ENCODE measurements at regions not wholly inside any gene's neighbourhood (a gene's known extent, or its start where the extent isn't known, plus 50 kb on each side); places are given as distances from the start of the nearest gene placed in this dataset.

DNA sequence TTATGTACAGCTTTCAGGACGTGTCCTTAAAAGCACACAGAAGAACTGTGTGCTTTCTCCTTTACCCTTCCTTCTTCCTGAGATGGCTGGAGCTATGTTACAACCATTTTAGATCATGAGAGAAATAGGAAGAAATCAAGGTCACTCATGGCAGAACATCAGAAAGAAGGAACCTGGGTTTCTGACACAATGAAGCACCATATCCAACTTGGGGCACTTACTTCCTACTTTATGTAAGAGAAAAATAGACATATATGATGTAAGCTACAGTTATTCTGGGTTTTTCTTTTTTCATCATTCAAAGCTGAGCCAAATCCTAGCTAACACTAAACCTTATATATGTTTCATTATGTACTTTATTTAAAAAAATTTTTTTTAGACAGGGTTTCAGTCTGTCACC is 79.5 kb downstream of the FAM161A start:
- DNase-seq = no peak
- TF ChIP-seq POLR2A (IDR thresholded peaks at IDR 0.05; ENCODE audit: low read length) (no peak), GATA1 (IDR thresholded peaks at IDR 0.05; ENCODE audit: low read depth, low read length) (no peak)

DNA sequence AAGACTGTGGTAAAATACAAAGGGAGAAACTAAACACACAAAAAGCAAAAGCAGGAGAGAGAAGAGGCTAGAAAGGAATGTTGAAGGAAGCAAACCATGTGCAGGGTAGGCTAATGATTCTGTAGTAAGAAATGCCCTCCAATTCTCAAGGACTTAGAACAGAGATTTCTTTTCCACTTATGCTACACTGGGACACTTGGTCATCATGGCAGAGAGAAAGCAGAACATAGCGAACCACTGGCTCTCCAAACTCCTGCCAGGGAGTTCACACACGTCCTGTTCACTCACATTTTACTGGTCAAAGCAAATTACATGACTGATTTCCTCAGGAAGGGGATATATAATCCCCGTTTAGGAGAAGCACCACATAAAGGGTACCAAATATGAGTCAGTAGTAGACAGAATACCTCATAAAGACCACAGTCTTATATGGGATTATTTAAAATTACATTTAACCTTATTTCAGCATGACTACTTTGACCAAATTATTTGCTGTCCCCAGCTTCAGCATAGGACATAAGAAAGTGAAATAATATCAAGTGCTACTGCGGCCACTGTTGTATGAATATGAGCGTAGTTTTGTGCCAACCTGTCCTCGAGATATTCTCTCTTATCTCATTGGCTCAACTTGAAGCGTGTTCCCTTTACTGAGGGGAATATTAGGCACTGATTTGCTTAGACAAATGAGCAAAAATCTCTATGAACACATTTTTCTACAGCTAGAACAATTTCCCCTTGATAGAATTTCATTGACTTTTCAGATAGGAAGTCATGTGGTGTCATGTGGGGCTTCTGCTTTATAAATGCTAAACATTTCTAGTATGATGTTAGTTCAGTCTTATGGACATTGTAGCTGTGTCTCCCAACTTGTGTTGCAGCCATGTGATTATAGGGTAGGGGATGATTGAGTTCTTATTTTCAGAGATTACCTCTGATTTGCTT is 81.7 kb downstream of the FAM161A start:
- TF ChIP-seq POLR2A (IDR thresholded peaks at IDR 0.05; ENCODE audit: low read length) (no peak), GATA1 (IDR thresholded peaks at IDR 0.05; ENCODE audit: low read depth, low read length) (no peak)
- DNase-seq = no peak

DNA sequence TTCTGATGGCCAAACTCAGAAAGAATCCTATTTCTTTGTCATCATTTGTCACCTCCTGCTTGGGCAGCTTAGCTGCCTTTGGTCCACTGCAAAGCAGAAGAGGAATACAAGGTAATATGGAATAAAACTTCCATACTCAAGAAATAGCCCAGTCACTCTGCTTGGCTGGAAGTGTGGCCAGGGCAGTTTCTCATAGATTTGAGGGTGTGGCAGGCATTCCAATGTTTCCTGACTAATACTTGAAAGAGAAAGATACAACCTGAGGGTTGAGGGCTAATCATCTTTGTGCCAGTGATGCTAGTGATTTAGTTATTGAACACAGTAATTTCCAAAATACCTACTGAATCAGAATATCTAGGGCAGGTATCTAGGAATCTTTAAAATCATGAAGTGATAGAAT is 83.1 kb downstream of the FAM161A start:
- TF ChIP-seq POLR2A (IDR thresholded peaks at IDR 0.05; ENCODE audit: low read length) = no peak
- TF ChIP-seq GATA1 (IDR thresholded peaks at IDR 0.05; ENCODE audit: low read depth, low read length) = no peak
- peak in 1 of 2 experiments; percentile 3 for DNase-seq

DNA sequence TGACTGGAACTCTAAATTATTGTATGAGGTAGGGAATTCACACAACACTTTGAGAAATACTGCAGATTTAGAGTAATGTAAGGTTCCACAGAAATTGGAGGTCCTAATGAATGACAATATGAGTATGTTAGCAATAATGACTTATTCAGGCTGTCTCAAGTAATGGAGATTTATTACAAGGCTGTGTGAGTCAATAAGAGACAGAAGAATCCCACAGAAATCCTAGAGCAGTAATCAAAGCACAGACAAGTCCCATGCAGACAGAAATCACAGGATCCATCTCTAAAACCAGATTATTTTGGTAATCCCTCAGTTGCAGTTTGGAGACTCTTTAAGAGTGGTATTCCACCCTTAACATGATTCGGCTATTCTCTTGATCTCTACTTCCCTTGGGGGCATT is 83.6 kb downstream of the FAM161A start:
- TF ChIP-seq POLR2A (IDR thresholded peaks at IDR 0.05; ENCODE audit: low read length) (no peak), GATA1 (IDR thresholded peaks at IDR 0.05; ENCODE audit: low read depth, low read length) (no peak)
- no peak for DNase-seq

DNA sequence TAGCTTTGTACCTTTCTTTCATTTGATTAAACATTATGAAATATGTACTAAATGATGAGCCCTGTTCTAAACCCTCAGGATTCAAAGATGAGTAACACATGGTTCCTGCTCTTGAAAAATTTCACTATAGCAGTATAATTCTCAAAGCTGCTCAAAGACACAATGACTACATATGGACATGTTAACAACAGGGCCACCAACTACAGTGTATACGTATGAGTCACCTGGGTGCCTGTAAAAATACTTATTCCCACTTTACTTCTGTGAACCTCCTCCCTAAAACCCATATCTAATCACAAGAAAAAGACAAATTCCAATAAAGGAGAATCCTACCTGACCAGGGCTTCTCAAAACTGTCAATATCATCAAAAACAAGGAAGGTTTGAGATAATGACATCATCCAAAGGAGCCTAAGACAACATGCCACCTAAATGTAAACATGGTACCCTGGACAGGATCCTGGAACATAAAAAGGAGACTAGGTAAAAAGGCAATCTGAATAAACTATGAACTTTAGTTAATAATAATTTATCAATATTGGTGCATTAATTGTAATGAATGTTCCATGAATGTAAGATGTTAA is 84.7 kb downstream of the FAM161A start:
- no peak for DNase-seq
- TF ChIP-seq GATA1 (IDR thresholded peaks at IDR 0.05; ENCODE audit: low read depth, low read length) (no peak), POLR2A (IDR thresholded peaks at IDR 0.05; ENCODE audit: low read length) (no peak)

DNA sequence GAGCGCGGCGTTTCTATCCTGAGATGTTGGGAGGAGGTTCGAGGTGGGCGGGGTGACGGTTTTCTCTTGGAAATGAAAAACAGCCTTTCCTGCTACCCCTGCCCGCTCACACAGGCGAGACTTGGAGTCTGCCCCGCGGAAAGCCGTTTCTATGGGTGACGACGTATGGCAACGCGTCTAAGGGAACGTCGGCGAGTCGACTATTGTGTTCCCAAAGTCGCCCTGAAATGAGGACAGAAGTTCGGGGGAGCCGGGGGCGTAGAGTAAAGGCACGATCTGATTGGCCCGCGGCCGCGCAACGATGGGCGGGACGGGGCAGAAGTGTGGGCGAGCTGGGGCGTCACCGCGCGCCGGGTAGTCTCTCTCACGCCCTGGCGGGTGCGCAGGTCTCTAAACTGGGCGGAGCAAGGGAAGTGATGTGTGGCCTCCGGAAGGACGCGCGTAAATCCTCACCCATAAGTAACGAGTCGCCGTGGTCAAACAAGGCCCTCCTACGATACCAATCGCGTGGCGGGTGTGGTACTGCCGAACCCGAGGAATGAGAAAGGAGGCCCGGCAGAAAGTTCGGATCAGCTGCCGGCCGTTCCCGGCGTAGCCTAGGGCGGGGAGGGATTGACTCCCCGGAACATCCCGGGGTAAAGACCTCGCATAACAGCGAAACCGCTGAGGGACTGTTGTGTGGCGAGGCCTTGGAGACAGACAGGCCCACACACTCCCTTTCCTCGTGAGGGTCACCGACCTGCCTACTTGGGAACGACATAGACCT is 89.6 kb downstream of the FAM161A start:
- TF ChIP-seq GATA1 (IDR thresholded peaks at IDR 0.05; ENCODE audit: low read depth, low read length) = no peak
- peak; percentile 96 for TF ChIP-seq POLR2A (IDR thresholded peaks at IDR 0.05; ENCODE audit: low read length)
- peak; percentile 97 to 99 for DNase-seq

DNA sequence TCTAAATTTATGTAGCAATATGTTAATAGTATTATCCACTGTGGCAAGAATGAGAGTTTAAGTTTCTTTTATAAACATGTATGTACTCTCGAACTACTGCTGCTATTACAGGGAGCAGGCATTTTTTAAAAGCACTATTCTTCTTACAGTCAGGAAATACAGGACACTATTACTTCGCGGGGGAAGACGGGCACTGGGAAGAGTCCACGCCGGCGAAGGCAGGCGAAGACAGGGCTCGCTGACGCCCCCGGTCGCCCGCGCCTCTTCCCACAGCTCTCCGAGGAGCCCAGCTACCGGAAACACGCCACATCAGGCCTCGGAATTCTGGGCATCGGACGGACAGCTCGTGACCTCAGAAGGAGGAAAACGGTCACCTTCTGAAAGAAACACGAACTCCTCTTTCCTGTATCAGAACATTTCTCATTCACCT is 90.2 kb downstream of the FAM161A start:
- peak; percentile 77 to 84 for DNase-seq
- TF ChIP-seq POLR2A (IDR thresholded peaks at IDR 0.05; ENCODE audit: low read length) (no peak), GATA1 (IDR thresholded peaks at IDR 0.05; ENCODE audit: low read depth, low read length) (no peak)

DNA sequence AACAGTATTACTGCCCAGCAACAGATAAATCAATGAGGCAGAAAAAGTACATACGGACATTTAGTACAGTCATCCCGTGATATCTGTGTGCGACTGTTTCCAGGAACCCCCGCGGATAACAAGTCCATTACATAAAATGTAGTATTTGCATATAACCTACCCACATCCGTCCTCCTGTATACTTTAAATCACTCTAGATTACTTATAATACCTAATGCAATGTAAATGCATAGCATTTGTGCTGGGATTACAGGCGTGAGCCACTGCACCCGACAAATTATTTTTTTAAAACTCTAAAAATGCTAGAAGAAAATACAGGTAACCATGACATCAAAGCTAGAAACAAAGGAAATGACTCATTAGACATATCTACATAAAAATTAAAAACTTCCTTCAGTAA is 91.6 kb downstream of the FAM161A start:
- TF ChIP-seq GATA1 (IDR thresholded peaks at IDR 0.05; ENCODE audit: low read depth, low read length) = no peak
- no peak for TF ChIP-seq POLR2A (IDR thresholded peaks at IDR 0.05; ENCODE audit: low read length)
- DNase-seq = no peak

DNA sequence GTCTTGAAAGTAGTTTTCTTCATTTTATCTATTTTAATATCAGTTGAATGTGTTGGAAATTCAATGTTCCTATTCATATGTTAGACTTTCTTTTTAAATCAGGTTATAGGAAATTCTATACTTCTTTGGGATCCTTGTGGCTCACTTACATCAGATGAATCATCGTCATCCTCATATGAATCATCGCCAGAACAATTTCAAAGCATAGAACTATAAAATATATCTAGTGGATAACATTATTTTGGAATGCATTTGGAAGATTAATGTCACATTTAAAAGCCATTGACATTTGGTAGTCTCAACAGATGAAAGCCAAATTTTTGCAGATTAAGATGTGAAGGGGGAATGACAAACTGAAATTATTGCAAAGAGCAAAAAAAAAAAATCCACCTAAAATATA is 94.1 kb downstream of the FAM161A start:
- no peak for DNase-seq
- TF ChIP-seq POLR2A (IDR thresholded peaks at IDR 0.05; ENCODE audit: low read length) = no peak
- no peak for TF ChIP-seq GATA1 (IDR thresholded peaks at IDR 0.05; ENCODE audit: low read depth, low read length)

DNA sequence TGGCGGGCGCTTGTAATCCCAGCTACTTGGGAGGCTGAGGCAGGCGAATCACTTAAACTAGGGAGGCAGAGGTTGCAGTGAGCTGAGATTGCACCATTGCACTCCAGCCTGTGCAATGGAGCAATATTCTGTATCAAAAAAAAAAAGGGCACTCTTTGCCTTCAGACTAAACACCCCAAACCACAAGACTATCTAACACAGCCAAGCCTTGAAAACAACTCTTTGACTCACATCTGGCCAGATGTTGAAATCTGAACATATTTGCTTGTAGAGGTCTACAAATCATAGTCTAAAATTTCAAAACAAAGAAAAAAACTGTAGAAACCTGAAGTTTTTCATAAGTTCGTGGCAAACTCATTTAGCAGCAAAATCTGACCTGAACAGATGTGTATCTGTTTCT is 94.9 kb downstream of the FAM161A start:
- DNase-seq = no peak
- no peak for TF ChIP-seq POLR2A (IDR thresholded peaks at IDR 0.05; ENCODE audit: low read length)
- no peak for TF ChIP-seq GATA1 (IDR thresholded peaks at IDR 0.05; ENCODE audit: low read depth, low read length)

DNA sequence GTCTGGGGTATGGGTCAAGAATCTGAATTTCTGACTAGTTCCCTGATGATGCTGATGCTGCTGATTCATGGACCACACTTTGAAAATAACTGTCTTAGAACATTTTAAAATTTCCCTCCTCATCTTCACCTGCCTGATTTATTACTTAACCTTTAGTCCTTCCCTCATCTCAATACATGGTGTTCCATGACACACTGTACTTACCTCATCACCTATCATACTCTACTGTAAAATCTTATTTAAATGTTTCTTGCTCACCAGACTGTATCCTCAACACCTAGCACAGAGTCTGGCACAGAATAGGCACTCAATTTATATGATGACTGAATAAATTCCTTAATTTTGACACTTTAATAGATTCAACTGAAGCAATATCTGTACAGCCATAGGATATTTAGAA is 95.7 kb downstream of the FAM161A start:
- TF ChIP-seq POLR2A (IDR thresholded peaks at IDR 0.05; ENCODE audit: low read length) (no peak), GATA1 (IDR thresholded peaks at IDR 0.05; ENCODE audit: low read depth, low read length) (no peak)
- no peak for DNase-seq

DNA sequence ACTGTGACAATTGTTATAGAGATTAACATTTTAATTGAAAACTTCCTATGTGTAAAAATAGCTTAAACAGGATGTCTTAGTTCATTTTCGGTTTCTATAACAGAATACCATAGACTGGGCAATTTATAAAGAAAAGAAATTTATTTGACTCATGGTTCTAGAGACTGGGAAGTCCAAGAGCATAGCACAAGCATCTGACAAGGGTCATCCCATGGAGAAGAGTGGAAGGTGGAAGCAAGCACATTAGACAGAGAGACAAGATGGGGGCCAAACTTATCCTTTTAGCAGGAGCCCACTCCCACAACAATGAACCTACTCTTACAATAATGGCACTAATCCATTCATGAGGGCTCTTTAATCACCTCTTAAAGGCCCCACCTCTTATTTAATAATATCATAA is 100.3 kb downstream of the FAM161A start:
- DNase-seq = no peak
- TF ChIP-seq POLR2A (IDR thresholded peaks at IDR 0.05; ENCODE audit: low read length) (no peak), GATA1 (IDR thresholded peaks at IDR 0.05; ENCODE audit: low read depth, low read length) (no peak)

DNA sequence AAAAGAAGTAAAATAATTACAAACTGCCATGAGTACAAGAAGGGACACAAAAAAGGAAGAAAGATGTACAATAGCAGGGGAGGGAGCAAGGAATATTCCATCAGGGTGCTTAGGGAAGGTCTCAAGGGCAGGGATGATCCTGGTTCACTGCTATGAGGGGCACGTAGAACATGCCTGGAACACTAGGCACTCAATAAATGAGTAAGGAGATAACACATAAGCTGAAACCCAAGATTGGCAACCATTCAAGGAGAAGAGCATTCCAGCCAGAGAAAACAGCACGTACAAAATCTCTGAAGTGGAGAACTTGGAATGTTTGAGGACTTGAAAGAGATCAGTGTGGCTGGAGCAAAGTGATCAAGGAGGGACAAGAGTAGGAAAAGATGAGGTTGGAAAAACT is 103.2 kb downstream of the FAM161A start:
- TF ChIP-seq GATA1 (IDR thresholded peaks at IDR 0.05; ENCODE audit: low read depth, low read length) (no peak), POLR2A (IDR thresholded peaks at IDR 0.05; ENCODE audit: low read length) (no peak)
- no peak for DNase-seq

DNA sequence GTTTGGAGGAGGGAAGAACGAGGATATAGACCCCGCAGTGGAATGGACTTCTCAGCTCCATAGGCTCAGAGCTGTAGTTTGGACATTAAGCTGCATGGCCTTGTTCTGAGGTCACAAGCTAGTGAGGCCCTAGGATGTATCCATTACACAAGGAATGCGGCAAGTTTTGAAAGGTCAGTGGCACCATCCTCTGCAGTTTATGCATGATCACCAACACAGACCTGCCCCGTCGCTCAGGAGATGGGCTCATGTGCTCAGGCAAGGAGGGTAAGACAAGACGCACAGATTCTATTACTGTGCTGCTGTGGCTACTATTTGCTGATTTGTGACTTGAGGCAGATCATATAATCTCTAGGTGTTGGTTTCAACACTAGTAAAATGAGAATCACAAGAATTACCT is 110.9 kb downstream of the FAM161A start:
- TF ChIP-seq GATA1 (IDR thresholded peaks at IDR 0.05; ENCODE audit: low read depth, low read length) (no peak), POLR2A (IDR thresholded peaks at IDR 0.05; ENCODE audit: low read length) (no peak)
- no peak for DNase-seq
